ENCODE measurements at regions not wholly inside any gene's neighbourhood (a gene's known extent, or its start where the extent isn't known, plus 50 kb on each side); places are given as distances from the start of the nearest gene placed in this dataset.

DNA sequence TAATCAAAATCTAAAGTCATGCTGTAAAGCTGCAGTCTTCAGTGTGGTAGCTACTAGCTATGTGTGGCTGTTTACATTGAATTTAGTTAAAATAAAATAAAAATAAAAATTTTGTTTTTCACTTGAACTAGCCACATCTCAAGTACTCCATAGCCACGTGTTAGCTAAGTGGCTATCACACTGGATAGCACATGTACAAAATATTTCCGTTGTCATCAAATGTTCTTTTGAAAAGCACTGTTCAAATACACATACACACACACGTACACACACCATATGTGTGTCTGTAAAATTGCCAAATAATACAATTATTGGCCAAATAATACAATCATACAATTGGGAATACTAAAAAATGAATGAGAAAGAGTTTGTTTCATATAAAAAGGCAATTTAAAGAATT is 778.2 kb upstream of the FLRT2 start:
- H3K27me3 ChIP-seq (ENCODE audit: control insufficient read depth, insufficient read depth, low read length), result no peaks in the 10 kb centered on the region
- H3K27ac ChIP-seq (ENCODE audit: low read depth in 2 of 2, low read length in 2 of 2), result no peak overlapping the region
- no peak for FAIRE-seq
- DNase-seq, result no peak
- no peaks in the 10 kb centered on the region for H3K9me3 ChIP-seq (ENCODE audit: control insufficient read depth in 2 of 3, insufficient read depth in 1 of 3, low read length in 3 of 3)
- TF ChIP-seq, protein P1, sequence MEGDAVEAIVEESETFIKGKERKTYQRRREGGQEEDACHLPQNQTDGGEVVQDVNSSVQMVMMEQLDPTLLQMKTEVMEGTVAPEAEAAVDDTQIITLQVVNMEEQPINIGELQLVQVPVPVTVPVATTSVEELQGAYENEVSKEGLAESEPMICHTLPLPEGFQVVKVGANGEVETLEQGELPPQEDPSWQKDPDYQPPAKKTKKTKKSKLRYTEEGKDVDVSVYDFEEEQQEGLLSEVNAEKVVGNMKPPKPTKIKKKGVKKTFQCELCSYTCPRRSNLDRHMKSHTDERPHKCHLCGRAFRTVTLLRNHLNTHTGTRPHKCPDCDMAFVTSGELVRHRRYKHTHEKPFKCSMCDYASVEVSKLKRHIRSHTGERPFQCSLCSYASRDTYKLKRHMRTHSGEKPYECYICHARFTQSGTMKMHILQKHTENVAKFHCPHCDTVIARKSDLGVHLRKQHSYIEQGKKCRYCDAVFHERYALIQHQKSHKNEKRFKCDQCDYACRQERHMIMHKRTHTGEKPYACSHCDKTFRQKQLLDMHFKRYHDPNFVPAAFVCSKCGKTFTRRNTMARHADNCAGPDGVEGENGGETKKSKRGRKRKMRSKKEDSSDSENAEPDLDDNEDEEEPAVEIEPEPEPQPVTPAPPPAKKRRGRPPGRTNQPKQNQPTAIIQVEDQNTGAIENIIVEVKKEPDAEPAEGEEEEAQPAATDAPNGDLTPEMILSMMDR (IDR thresholded peaks at IDR 0.05; ENCODE audit: borderline replicate concordance, extremely low read depth, insufficient read depth), result no peak
- H3K4me1 ChIP-seq (ENCODE audit: control insufficient read depth in 2 of 3, insufficient read depth in 2 of 3, low read depth in 1 of 3, low read length in 3 of 3), result no peaks in the 10 kb centered on the region
- H3K4me3 ChIP-seq (ENCODE audit: low read length in 3 of 3), result no peak overlapping the region
- no peak overlapping the region for H3K9ac ChIP-seq (ENCODE audit: low read length in 3 of 3)
- H3K36me3 ChIP-seq (ENCODE audit: control insufficient read depth in 2 of 3, insufficient read depth in 3 of 3, low read length in 3 of 3), result no peaks in the 10 kb centered on the region
- intact Hi-C loops (cut with DNase I), result no loop called here

GRCh38 chr14:84760489-84761126 is 769.3 kb upstream of the FLRT2 start:
- Histone ChIP-seq H3K27me3 (ENCODE audit: control insufficient read depth, insufficient read depth, low read length) (no peaks in the 10 kb centered on the region), H3K9ac (ENCODE audit: low read length in 3 of 3) (no peak overlapping the region), H3K4me3 (ENCODE audit: low read length in 3 of 3) (no peak overlapping the region), H3K4me1 (ENCODE audit: control insufficient read depth in 2 of 3, insufficient read depth in 2 of 3, low read depth in 1 of 3, low read length in 3 of 3) (no peaks in the 10 kb centered on the region), H3K27ac (ENCODE audit: low read depth in 2 of 2, low read length in 2 of 2) (no peak overlapping the region), H3K36me3 (ENCODE audit: control insufficient read depth in 2 of 3, insufficient read depth in 3 of 3, low read length in 3 of 3) (no peaks in the 10 kb centered on the region), H3K9me3 (ENCODE audit: control insufficient read depth in 2 of 3, insufficient read depth in 1 of 3, low read length in 3 of 3) (peaks cover 0 to 3% (median 0%) of the 10 kb centered on the region in 3 donors)
- TF ChIP-seq, protein P1 (IDR thresholded peaks at IDR 0.05; ENCODE audit: borderline replicate concordance, extremely low read depth, insufficient read depth), result no peak
- intact Hi-C loops (cut with DNase I), result no loop called here
- DNase-seq (peak in 2 of 5 donors; percentile 7 to 19), FAIRE-seq (no peak)

DNA sequence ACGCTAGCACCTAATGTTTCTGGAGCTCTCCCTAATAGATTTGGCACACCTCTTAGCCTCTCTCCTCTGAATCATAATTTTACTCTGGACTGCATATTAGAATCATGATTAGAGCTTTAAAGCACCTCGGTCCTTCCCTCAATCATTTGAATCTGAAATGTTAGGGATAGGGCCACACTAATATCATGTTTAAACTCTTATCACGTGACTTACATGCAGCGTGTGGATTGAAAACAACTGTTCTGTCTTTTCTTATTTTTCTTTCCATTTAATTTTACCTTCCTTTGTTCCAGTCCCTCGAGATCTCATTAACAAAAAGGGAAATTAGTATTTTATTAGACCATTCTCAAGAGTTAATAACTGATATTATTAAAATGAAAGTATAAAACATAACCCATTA is 762.5 kb upstream of the FLRT2 start:
- Histone ChIP-seq H3K4me1 (ENCODE audit: control insufficient read depth in 2 of 3, insufficient read depth in 2 of 3, low read depth in 1 of 3, low read length in 3 of 3) (no peaks in the 10 kb centered on the region), H3K9me3 (ENCODE audit: control insufficient read depth in 2 of 3, insufficient read depth in 1 of 3, low read length in 3 of 3) (peaks cover 0 to 6% (median 0%) of the 10 kb centered on the region in 3 donors), H3K36me3 (ENCODE audit: control insufficient read depth in 2 of 3, insufficient read depth in 3 of 3, low read length in 3 of 3) (no peaks in the 10 kb centered on the region), H3K4me3 (ENCODE audit: low read length in 3 of 3) (no peak overlapping the region), H3K27me3 (ENCODE audit: control insufficient read depth, insufficient read depth, low read length) (no peaks in the 10 kb centered on the region), H3K27ac (ENCODE audit: low read depth in 2 of 2, low read length in 2 of 2) (no peak overlapping the region), H3K9ac (ENCODE audit: low read length in 3 of 3) (no peak overlapping the region)
- intact Hi-C loops (cut with DNase I), result no loop called here
- TF ChIP-seq, protein P1 (IDR thresholded peaks at IDR 0.05; ENCODE audit: borderline replicate concordance, extremely low read depth, insufficient read depth), result no peak
- FAIRE-seq, result no peak
- no peak for DNase-seq

- H3K4me1 ChIP-seq (ENCODE audit: control insufficient read depth in 2 of 3, insufficient read depth in 2 of 3, low read depth in 1 of 3, low read length in 3 of 3), result no peaks in the 10 kb centered on the region
- intact Hi-C loops (cut with DNase I), result no loop called here
- TF ChIP-seq, protein P1 (IDR thresholded peaks at IDR 0.05; ENCODE audit: borderline replicate concordance, extremely low read depth, insufficient read depth), result no peak
- no peak for DNase-seq
- H3K9ac ChIP-seq (ENCODE audit: low read length in 3 of 3), result no peak overlapping the region
- H3K9me3 ChIP-seq (ENCODE audit: control insufficient read depth in 2 of 3, insufficient read depth in 1 of 3, low read length in 3 of 3), result peaks cover 0 to 3% (median 0%) of the 10 kb centered on the region in 3 donors
- no peak for FAIRE-seq
- H3K36me3 ChIP-seq (ENCODE audit: control insufficient read depth in 2 of 3, insufficient read depth in 3 of 3, low read length in 3 of 3), result no peaks in the 10 kb centered on the region
- no peak overlapping the region for H3K27ac ChIP-seq (ENCODE audit: low read depth in 2 of 2, low read length in 2 of 2)
- H3K27me3 ChIP-seq (ENCODE audit: control insufficient read depth, insufficient read depth, low read length), result no peaks in the 10 kb centered on the region
- no peak overlapping the region for H3K4me3 ChIP-seq (ENCODE audit: low read length in 3 of 3)
Measured at GRCh38 chr14:84770030-84770429, 759.9 kb upstream of the FLRT2 start.

Data from kidney (tissue), 13 donors.